ENCODE measurements at regions not wholly inside any gene's neighbourhood (a gene's known extent, or its start where the extent isn't known, plus 50 kb on each side); places are given as distances from the start of the nearest gene placed in this dataset.
"Not testable (repeated sequence)": the region's sequence is repeated elsewhere in the genome, so short reads cannot be mapped to it uniquely, and the experiment has no call there.

DNA sequence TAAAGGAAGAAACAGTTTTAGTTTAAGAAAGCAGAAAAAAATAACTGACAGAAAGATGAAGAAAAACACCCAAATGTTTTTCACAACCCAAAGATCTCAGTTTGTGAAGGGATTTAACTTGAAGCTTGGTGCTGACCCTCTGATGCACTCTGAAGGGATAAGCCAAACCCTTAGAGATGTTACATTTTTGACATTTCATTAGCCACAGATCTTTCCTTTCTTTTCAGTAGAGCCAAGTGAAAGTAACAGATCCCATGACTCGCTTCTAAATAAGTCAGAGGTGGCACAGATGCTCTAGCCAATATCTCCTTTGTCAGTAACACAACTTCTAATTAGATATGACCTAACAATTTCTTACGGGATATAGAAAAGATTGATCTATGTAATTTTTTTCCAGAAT lies 394.5 kb upstream of the EDIL3 start:
- Histone ChIP-seq H3K9ac (no peak overlapping the region), H4K20me1 (ENCODE audit: insufficient read depth) (no peaks in the 10 kb centered on the region), H3K36me3 (ENCODE audit: insufficient read depth) (no peaks in the 10 kb centered on the region), H3K4me1 (ENCODE audit: low read depth, poor library complexity, severe bottlenecking) (no peaks in the 10 kb centered on the region), H3K27me3 (ENCODE audit: insufficient read depth, low read depth) (no peaks in the 10 kb centered on the region), H3K27ac (no peak overlapping the region), H3K4me3 (IDR thresholded peaks at IDR 0.05; ENCODE audit: insufficient read depth, low read depth, low read length) (no peak overlapping the region), H2AFZ (ENCODE audit: low read depth) (no peak overlapping the region), H3K79me2 (ENCODE audit: insufficient read depth, low read depth) (no peaks in the 10 kb centered on the region), H3K4me2 (no peak overlapping the region)
- no peak for TF ChIP-seq CTCF (conservative IDR thresholded peaks at IDR 0.05; ENCODE audit: low read depth, low read length)

GRCh38 chr5:84764227-84764626 lies 379.5 kb upstream of the EDIL3 start:
- no peak overlapping the region for H3K4me3 ChIP-seq (IDR thresholded peaks at IDR 0.05; ENCODE audit: insufficient read depth, low read depth, low read length)
- no peak overlapping the region for H3K9ac ChIP-seq
- H3K79me2 ChIP-seq (ENCODE audit: insufficient read depth, low read depth): no peaks in the 10 kb centered on the region
- H3K27ac ChIP-seq: no peak overlapping the region
- H3K4me2 ChIP-seq: no peak overlapping the region
- no peak overlapping the region for H2AFZ ChIP-seq (ENCODE audit: low read depth)
- no peaks in the 10 kb centered on the region for H3K36me3 ChIP-seq (ENCODE audit: insufficient read depth)
- TF ChIP-seq CTCF (conservative IDR thresholded peaks at IDR 0.05; ENCODE audit: low read depth, low read length): no peak
- no peaks in the 10 kb centered on the region for H3K4me1 ChIP-seq (ENCODE audit: low read depth, poor library complexity, severe bottlenecking)
- H4K20me1 ChIP-seq (ENCODE audit: insufficient read depth): no peaks in the 10 kb centered on the region
- no peaks in the 10 kb centered on the region for H3K27me3 ChIP-seq (ENCODE audit: insufficient read depth, low read depth)

DNA sequence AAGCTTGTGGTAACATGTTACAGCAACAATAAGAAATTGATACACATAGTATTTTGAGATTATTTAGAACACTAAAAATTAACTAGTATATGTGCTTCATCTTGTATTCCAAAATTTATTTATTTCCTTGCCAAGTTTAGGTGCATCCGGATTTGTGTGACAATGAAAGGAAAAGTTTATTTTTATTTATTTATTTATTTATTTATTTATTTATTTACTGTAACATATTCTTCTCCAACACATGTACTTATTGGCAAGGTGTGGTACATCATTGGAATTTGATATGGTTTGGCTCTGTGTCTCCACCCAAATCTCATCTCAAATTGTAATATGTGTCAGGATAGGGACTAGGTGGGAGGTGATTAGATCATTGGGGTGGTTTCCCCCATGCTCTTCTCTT lies 373.3 kb upstream of the EDIL3 start:
- no peak overlapping the region for H3K27ac ChIP-seq
- H3K4me1 ChIP-seq (ENCODE audit: low read depth, poor library complexity, severe bottlenecking): no peaks in the 10 kb centered on the region
- H4K20me1 ChIP-seq (ENCODE audit: insufficient read depth): no peaks in the 10 kb centered on the region
- no peak overlapping the region for H3K4me2 ChIP-seq
- H3K9ac ChIP-seq: no peak overlapping the region
- no peak overlapping the region for H2AFZ ChIP-seq (ENCODE audit: low read depth)
- H3K79me2 ChIP-seq (ENCODE audit: insufficient read depth, low read depth): no peaks in the 10 kb centered on the region
- no peak overlapping the region for H3K4me3 ChIP-seq (IDR thresholded peaks at IDR 0.05; ENCODE audit: insufficient read depth, low read depth, low read length)
- TF ChIP-seq CTCF (conservative IDR thresholded peaks at IDR 0.05; ENCODE audit: low read depth, low read length): no peak
- no peaks in the 10 kb centered on the region for H3K36me3 ChIP-seq (ENCODE audit: insufficient read depth)
- no peaks in the 10 kb centered on the region for H3K27me3 ChIP-seq (ENCODE audit: insufficient read depth, low read depth)

DNA sequence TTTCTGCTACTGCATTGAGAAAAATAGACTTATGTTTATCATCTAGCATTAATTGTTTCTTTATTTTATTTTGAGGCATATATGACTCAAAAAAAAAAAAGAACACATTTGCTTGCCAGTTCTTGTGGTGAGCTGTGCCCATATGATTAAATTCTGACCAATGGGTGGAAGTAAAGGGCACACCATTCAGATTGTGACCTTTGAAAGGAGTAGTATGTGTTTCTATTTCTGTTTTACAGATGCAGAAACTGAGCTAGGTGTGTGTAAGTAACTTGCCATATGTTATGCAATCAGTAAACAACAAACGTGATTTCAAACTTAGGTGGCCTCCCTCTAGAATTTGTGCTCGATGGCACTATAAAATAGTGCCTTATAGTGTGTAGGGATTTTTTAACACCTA lies 368.1 kb upstream of the EDIL3 start:
- Histone ChIP-seq H3K36me3 (ENCODE audit: insufficient read depth) (no peaks in the 10 kb centered on the region), H3K79me2 (ENCODE audit: insufficient read depth, low read depth) (no peaks in the 10 kb centered on the region), H3K27me3 (ENCODE audit: insufficient read depth, low read depth) (no peaks in the 10 kb centered on the region), H4K20me1 (ENCODE audit: insufficient read depth) (no peaks in the 10 kb centered on the region), H3K4me2 (no peak overlapping the region), H3K4me1 (ENCODE audit: low read depth, poor library complexity, severe bottlenecking) (no peaks in the 10 kb centered on the region), H2AFZ (ENCODE audit: low read depth) (no peak overlapping the region), H3K9ac (no peak overlapping the region), H3K4me3 (IDR thresholded peaks at IDR 0.05; ENCODE audit: insufficient read depth, low read depth, low read length) (no peak overlapping the region), H3K27ac (no peak overlapping the region)
- no peak for TF ChIP-seq CTCF (conservative IDR thresholded peaks at IDR 0.05; ENCODE audit: low read depth, low read length)

GRCh38 chr5:84748313-84748712 lies 363.6 kb upstream of the EDIL3 start:
- no peak for TF ChIP-seq CTCF (conservative IDR thresholded peaks at IDR 0.05; ENCODE audit: low read depth, low read length)
- Histone ChIP-seq H3K4me3 (IDR thresholded peaks at IDR 0.05; ENCODE audit: insufficient read depth, low read depth, low read length) (no peak overlapping the region), H4K20me1 (ENCODE audit: insufficient read depth) (no peaks in the 10 kb centered on the region), H3K9ac (no peak overlapping the region), H3K27ac (no peak overlapping the region), H3K79me2 (ENCODE audit: insufficient read depth, low read depth) (no peaks in the 10 kb centered on the region), H3K36me3 (ENCODE audit: insufficient read depth) (no peaks in the 10 kb centered on the region), H3K4me1 (ENCODE audit: low read depth, poor library complexity, severe bottlenecking) (no peaks in the 10 kb centered on the region), H3K27me3 (ENCODE audit: insufficient read depth, low read depth) (no peaks in the 10 kb centered on the region), H3K4me2 (no peak overlapping the region), H2AFZ (ENCODE audit: low read depth) (no peak overlapping the region)

GRCh38 chr5:84746280-84746679 lies 361.6 kb upstream of the EDIL3 start:
- H3K27ac ChIP-seq; H3K36me3 ChIP-seq (ENCODE audit: insufficient read depth); H2AFZ ChIP-seq (ENCODE audit: low read depth); H3K9ac ChIP-seq; H4K20me1 ChIP-seq (ENCODE audit: insufficient read depth); H3K4me2 ChIP-seq; H3K4me3 ChIP-seq (IDR thresholded peaks at IDR 0.05; ENCODE audit: insufficient read depth, low read depth, low read length); H3K27me3 ChIP-seq (ENCODE audit: insufficient read depth, low read depth); H3K79me2 ChIP-seq (ENCODE audit: insufficient read depth, low read depth); H3K4me1 ChIP-seq (ENCODE audit: low read depth, poor library complexity, severe bottlenecking): not testable (repeated sequence)
